GM12878 (cell line): ENCODE measurements at regions not wholly inside any gene's neighbourhood (a gene's known extent, or its start where the extent isn't known, plus 50 kb on each side); places are given as distances from the start of the nearest gene placed in this dataset.

Experiments
- NR2C1 ChIP-seq: fragments of 450-650 bp; IDR thresholded peaks from 2 replicates; pipeline ENCODE4 v1.6.1; 2017; ENCODE audit warnings: antibody characterized with exemption, mild to moderate bottlenecking, moderate library complexity
- ZNF622 ChIP-seq: fragments of 450-650 bp; IDR thresholded peaks from 2 replicates; pipeline ENCODE4 v1.6.1; 2017; ENCODE audit warnings: mild to moderate bottlenecking, inconsistent platforms
- TF ChIP-seq, protein P1 (sequence below): fragments of 450-650 bp; IDR thresholded peaks from 2 replicates; pipeline ENCODE4 v1.6.1; 2018; ENCODE audit warnings: mild to moderate bottlenecking, low read depth, moderate library complexity; ENCODE audit not compliant: partially characterized antibody
- TF ChIP-seq, protein P2 (sequence below): fragments of 450-650 bp; IDR thresholded peaks from 2 replicates; pipeline ENCODE4 v1.6.1; 2017; ENCODE audit warnings: mild to moderate bottlenecking, moderate library complexity

DNA sequence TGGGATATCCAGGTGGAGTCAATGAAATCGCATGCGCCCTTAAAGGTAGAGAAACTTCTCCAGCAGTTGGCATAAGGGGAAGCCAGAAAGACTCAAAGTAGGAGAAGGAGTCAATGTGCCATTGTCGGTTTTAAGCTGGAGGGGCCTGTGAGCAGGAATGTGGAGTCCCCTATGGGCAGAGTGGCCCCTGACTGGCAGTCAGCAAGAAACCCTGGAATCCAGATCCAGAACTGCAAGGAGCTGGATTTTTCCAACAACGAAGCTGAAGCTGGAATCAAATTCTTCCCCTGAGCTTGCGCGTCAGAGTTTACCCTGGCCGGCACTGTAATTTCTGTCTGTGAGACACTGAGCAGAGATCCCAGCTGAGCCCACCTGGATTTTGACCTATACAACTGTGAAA is 315.0 kb downstream of the DHX35 start (continued):
- TF ChIP-seq, protein P1, sequence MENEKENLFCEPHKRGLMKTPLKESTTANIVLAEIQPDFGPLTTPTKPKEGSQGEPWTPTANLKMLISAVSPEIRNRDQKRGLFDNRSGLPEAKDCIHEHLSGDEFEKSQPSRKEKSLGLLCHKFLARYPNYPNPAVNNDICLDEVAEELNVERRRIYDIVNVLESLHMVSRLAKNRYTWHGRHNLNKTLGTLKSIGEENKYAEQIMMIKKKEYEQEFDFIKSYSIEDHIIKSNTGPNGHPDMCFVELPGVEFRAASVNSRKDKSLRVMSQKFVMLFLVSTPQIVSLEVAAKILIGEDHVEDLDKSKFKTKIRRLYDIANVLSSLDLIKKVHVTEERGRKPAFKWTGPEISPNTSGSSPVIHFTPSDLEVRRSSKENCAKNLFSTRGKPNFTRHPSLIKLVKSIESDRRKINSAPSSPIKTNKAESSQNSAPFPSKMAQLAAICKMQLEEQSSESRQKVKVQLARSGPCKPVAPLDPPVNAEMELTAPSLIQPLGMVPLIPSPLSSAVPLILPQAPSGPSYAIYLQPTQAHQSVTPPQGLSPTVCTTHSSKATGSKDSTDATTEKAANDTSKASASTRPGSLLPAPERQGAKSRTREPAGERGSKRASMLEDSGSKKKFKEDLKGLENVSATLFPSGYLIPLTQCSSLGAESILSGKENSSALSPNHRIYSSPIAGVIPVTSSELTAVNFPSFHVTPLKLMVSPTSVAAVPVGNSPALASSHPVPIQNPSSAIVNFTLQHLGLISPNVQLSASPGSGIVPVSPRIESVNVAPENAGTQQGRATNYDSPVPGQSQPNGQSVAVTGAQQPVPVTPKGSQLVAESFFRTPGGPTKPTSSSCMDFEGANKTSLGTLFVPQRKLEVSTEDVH, result no peak
- TF ChIP-seq, protein P2, sequence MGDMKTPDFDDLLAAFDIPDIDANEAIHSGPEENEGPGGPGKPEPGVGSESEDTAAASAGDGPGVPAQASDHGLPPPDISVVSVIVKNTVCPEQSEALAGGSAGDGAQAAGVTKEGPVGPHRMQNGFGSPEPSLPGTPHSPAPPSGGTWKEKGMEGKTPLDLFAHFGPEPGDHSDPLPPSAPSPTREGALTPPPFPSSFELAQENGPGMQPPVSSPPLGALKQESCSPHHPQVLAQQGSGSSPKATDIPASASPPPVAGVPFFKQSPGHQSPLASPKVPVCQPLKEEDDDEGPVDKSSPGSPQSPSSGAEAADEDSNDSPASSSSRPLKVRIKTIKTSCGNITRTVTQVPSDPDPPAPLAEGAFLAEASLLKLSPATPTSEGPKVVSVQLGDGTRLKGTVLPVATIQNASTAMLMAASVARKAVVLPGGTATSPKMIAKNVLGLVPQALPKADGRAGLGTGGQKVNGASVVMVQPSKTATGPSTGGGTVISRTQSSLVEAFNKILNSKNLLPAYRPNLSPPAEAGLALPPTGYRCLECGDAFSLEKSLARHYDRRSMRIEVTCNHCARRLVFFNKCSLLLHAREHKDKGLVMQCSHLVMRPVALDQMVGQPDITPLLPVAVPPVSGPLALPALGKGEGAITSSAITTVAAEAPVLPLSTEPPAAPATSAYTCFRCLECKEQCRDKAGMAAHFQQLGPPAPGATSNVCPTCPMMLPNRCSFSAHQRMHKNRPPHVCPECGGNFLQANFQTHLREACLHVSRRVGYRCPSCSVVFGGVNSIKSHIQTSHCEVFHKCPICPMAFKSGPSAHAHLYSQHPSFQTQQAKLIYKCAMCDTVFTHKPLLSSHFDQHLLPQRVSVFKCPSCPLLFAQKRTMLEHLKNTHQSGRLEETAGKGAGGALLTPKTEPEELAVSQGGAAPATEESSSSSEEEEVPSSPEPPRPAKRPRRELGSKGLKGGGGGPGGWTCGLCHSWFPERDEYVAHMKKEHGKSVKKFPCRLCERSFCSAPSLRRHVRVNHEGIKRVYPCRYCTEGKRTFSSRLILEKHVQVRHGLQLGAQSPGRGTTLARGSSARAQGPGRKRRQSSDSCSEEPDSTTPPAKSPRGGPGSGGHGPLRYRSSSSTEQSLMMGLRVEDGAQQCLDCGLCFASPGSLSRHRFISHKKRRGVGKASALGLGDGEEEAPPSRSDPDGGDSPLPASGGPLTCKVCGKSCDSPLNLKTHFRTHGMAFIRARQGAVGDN, result no peak
- TF ChIP-seq ZNF622 (no peak), NR2C1 (no peak)
